IPS DF 6.9 (cell line): ENCODE measurements at regions not wholly inside any gene's neighbourhood (a gene's known extent, or its start where the extent isn't known, plus 50 kb on each side); places are given as distances from the start of the nearest gene placed in this dataset.

Experiments
- DNase-seq: peaks from one replicate; pipeline ENCODE4 v3.0.0-alpha.2; 2013; ENCODE audit warnings: low read depth, low spot score
- H3K27ac ChIP-seq: one replicate; pipeline ENCODE4 v1.5.1; 2013; ENCODE audit warnings: low read length, control low read depth
- H3K27me3 ChIP-seq: 2 replicates; pipeline ENCODE4 v1.6.1; 2013; ENCODE audit warnings: mild to moderate bottlenecking, low read length; ENCODE audit not compliant: control insufficient read depth, insufficient read depth
- H3K36me3 ChIP-seq: 2 replicates; pipeline ENCODE4 v1.6.1; 2013; ENCODE audit warnings: low read length; ENCODE audit not compliant: control insufficient read depth, insufficient read depth
- H3K4me1 ChIP-seq: 2 replicates; pipeline ENCODE4 v1.6.1; 2013; ENCODE audit warnings: low read length; ENCODE audit not compliant: control insufficient read depth, insufficient read depth
- H3K4me3 ChIP-seq: 2 replicates; pipeline ENCODE4 v1.5.1; 2013; ENCODE audit warnings: mild to moderate bottlenecking, low read length
- H3K9me3 ChIP-seq: 2 replicates; pipeline ENCODE4 v1.6.1; 2013; ENCODE audit warnings: low read length, inconsistent platforms; ENCODE audit not compliant: control insufficient read depth, insufficient read depth
- WGBS: extraction: QIAGEN DNeasy Blood & Tissue Kit; methylation state at CpG from one replicate; pipeline ENCODE4 v1.1.7; 2013; ENCODE audit warnings: mixed read lengths, missing lambda C conversion rate; ENCODE audit not compliant: insufficient read length, insufficient coverage; 5-methylcytosine and 5-hydroxymethylcytosine counted together

GRCh38 chr11:128301756-128302155 is 285.6 kb downstream of the ETS1 start:
- no CpG with 5 or more reads among the region's 2 CpGs for WGBS
- H3K9me3 ChIP-seq, result no peaks in the 10 kb centered on the region
- H3K27ac ChIP-seq, result no peak overlapping the region

GRCh38 chr11:128300785-128301184 is 286.6 kb downstream of the ETS1 start:
- no peaks in the 10 kb centered on the region for H3K27me3 ChIP-seq
- H3K9me3 ChIP-seq, result no peaks in the 10 kb centered on the region
- H3K4me3 ChIP-seq, result no peak overlapping the region
- H3K36me3 ChIP-seq, result no peaks in the 10 kb centered on the region
- no peak overlapping the region for H3K27ac ChIP-seq
- no peak for DNase-seq
- WGBS, result no CpG with 5 or more reads among the region's 2 CpGs
- no peaks in the 10 kb centered on the region for H3K4me1 ChIP-seq

More at GRCh38 chr11:128301756-128302155, 285.6 kb downstream of the ETS1 start:
- DNase-seq, result no peak
- Histone ChIP-seq H3K27me3 (no peaks in the 10 kb centered on the region), H3K36me3 (no peaks in the 10 kb centered on the region), H3K4me3 (no peak overlapping the region), H3K4me1 (no peaks in the 10 kb centered on the region)

GRCh38 chr11:128299132-128299726 is 288.1 kb downstream of the ETS1 start:
- WGBS, result no CpG with 5 or more reads among the region's 6 CpGs
- no peaks in the 10 kb centered on the region for H3K4me1 ChIP-seq
- DNase-seq, result no peak

GRCh38 chr11:128298271-128298670 is 289.1 kb downstream of the ETS1 start:
- DNase-seq, result no peak
- no peaks in the 10 kb centered on the region for H3K36me3 ChIP-seq
- no peaks in the 10 kb centered on the region for H3K9me3 ChIP-seq
- no peak overlapping the region for H3K27ac ChIP-seq
- no peaks in the 10 kb centered on the region for H3K27me3 ChIP-seq
- H3K4me3 ChIP-seq, result no peak overlapping the region
- H3K4me1 ChIP-seq, result no peaks in the 10 kb centered on the region
- no CpG with 5 or more reads among the region's 2 CpGs for WGBS

More at GRCh38 chr11:128299132-128299726, 288.1 kb downstream of the ETS1 start:
- no peak overlapping the region for H3K27ac ChIP-seq
- H3K9me3 ChIP-seq, result no peaks in the 10 kb centered on the region
- no peaks in the 10 kb centered on the region for H3K27me3 ChIP-seq
- H3K4me3 ChIP-seq, result no peak overlapping the region
- H3K36me3 ChIP-seq, result no peaks in the 10 kb centered on the region

- no peaks in the 10 kb centered on the region for H3K4me1 ChIP-seq
- H3K36me3 ChIP-seq, result no peaks in the 10 kb centered on the region
- H3K9me3 ChIP-seq, result no peaks in the 10 kb centered on the region
- H3K27me3 ChIP-seq, result no peaks in the 10 kb centered on the region
- no peak overlapping the region for H3K4me3 ChIP-seq
- no CpG with 5 or more reads among the region's 3 CpGs for WGBS
- DNase-seq, result no peak
- H3K27ac ChIP-seq, result no peak overlapping the region
These were observed 289.6 kb downstream of the ETS1 start for GRCh38 chr11:128297805-128298204.

- Histone ChIP-seq H3K4me3 (no peak overlapping the region), H3K9me3 (no peaks in the 10 kb centered on the region), H3K27ac (no peak overlapping the region), H3K36me3 (no peaks in the 10 kb centered on the region), H3K27me3 (no peaks in the 10 kb centered on the region), H3K4me1 (no peaks in the 10 kb centered on the region)
- no peak for DNase-seq
- WGBS, result no CpG with 5 or more reads among the region's 4 CpGs
These were observed 290.2 kb downstream of the ETS1 start for GRCh38 chr11:128297091-128297651.

GRCh38 chr11:128294671-128295050 is 292.7 kb downstream of the ETS1 start:
- no CpG with 5 or more reads among the region's 1 CpG for WGBS
- H3K36me3 ChIP-seq, result no peaks in the 10 kb centered on the region
- H3K4me1 ChIP-seq, result 0 out of 2 replicates have a peak, but pooled peaks cover 1% of the 10 kb centered on the region
- H3K27me3 ChIP-seq, result no peaks in the 10 kb centered on the region
- no peak overlapping the region for H3K27ac ChIP-seq
- H3K4me3 ChIP-seq, result no peak overlapping the region
- DNase-seq, result no peak
- no peaks in the 10 kb centered on the region for H3K9me3 ChIP-seq

- 0 out of 2 replicates have a peak, but pooled peaks cover 1% of the 10 kb centered on the region for H3K4me1 ChIP-seq
- H3K27ac ChIP-seq, result no peak overlapping the region
- H3K4me3 ChIP-seq, result no peak overlapping the region
- no peaks in the 10 kb centered on the region for H3K27me3 ChIP-seq
- no peaks in the 10 kb centered on the region for H3K9me3 ChIP-seq
- no CpG with 5 or more reads among the region's 11 CpGs for WGBS
- DNase-seq, result no peak
- H3K36me3 ChIP-seq, result no peaks in the 10 kb centered on the region
These were observed 293.2 kb downstream of the ETS1 start for GRCh38 chr11:128294001-128294670.

GRCh38 chr11:128291835-128292234 is 295.5 kb downstream of the ETS1 start:
- WGBS, result no CpG with 5 or more reads among the region's 7 CpGs
- H3K27ac ChIP-seq, result no peak overlapping the region
- 0 out of 2 replicates have a peak, but pooled peaks cover 1% of the 10 kb centered on the region for H3K4me1 ChIP-seq
- H3K36me3 ChIP-seq, result no peaks in the 10 kb centered on the region
- no peaks in the 10 kb centered on the region for H3K27me3 ChIP-seq
- H3K4me3 ChIP-seq, result no peak overlapping the region
- no peaks in the 10 kb centered on the region for H3K9me3 ChIP-seq
- no peak for DNase-seq

- no CpG with 5 or more reads among the region's 8 CpGs for WGBS
- H3K36me3 ChIP-seq, result no peaks in the 10 kb centered on the region
- H3K4me3 ChIP-seq, result no peak overlapping the region
- no peaks in the 10 kb centered on the region for H3K9me3 ChIP-seq
- no peaks in the 10 kb centered on the region for H3K27me3 ChIP-seq
- no peak for DNase-seq
- H3K4me1 ChIP-seq, result 0 out of 2 replicates have a peak, but pooled peaks cover 1% of the 10 kb centered on the region
- H3K27ac ChIP-seq, result no peak overlapping the region
These were observed 296.4 kb downstream of the ETS1 start for GRCh38 chr11:128291007-128291406.
